ENCODE measurements at regions not wholly inside any gene's neighbourhood (a gene's known extent, or its start where the extent isn't known, plus 50 kb on each side); places are given as distances from the start of the nearest gene placed in this dataset.
"Not testable (repeated sequence)": the region's sequence is repeated elsewhere in the genome, so short reads cannot be mapped to it uniquely, and the experiment has no call there.

DNA sequence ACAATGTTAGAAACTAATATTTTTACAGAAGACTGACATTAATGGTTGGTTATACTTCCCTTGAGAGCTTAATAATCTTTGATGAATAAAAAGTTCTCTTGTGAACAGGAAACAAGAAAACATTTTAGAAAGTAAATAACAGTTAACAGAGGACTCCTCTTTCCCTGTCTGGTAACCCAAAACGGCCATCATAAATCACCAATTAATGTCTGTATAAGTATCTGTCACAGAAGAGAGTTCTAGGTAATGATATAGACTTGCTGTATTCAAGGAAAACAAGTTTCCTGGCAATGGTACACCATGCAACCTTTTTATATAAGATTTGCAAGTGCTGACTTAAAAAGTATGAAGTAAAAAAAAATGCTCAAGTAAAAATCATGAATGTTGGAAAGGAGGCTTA, 426.7 kb downstream of the SOX2 start:
- no peak for DNase-seq (ENCODE audit: low spot score)

- DNase-seq (ENCODE audit: low spot score), result no peak
Measured at GRCh38 chr3:182139627-182140357, 428.1 kb downstream of the SOX2 start.

DNA sequence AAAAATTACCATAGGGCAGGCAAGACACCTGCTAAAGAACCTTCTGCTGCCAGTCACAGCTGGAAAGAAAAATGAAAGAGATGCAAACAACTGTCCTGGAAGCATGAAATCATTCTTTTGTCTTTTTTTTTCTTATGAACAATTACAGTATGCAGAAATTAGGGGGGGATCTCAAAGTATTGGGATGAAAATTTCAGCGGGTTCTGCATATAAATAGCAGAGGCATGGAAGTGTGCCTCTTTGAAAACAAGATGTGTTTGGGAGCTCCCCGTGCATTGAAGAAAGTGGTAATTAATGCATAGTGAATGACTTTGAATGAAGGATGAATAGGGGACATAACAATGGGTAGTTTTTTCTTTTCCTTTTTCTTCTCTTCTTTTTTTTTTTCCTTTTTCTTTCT, 431.2 kb downstream of the SOX2 start:
- no peak for DNase-seq (ENCODE audit: low spot score)

DNA sequence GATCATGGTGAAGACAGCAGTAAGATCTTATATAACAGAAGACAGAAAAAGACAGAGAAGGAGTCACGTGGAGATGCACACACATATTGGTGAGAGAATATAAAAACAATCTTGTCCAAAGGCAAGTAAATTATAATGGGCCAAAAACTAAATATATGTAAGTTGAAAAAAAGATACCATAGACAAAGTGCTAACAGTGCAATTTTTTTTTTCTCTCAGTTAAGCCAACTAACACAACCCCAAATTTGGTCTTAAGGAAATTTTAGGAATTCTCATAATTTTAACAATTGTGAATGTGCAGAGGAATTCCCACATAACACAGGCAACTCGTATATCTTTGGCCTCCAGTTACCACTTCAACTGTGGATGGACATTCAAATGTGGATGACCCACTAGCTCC, 432.2 kb downstream of the SOX2 start:
- no peak for DNase-seq (ENCODE audit: low spot score)

GRCh38 chr3:182148360-182148759, 436.6 kb downstream of the SOX2 start:
- peak; percentile 69 for DNase-seq (ENCODE audit: low spot score)

DNA sequence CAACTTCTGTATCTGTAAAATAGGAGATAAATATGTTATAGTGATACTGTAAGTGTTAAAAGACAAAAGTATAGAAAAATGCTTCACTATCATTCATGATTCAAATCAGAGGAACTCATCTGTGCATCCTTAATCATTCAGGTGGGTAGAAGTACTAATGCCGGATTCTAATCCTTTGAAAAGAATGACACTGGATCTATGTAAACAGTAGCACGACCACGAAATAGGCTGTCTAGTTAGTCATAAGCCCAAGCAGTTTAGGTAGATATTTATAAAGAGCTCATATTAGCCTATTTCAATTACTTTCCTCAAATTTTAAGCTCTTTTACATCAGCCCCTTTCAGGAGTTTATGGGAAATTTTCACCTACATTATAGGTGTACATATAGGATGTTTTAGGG, 437.9 kb downstream of the SOX2 start:
- DNase-seq (ENCODE audit: low spot score), result peak; percentile 20

GRCh38 chr3:182156326-182156725, 444.6 kb downstream of the SOX2 start:
- DNase-seq (ENCODE audit: low spot score), result not testable (repeated sequence)

- no peak for DNase-seq (ENCODE audit: low spot score)
Measured at GRCh38 chr3:182165234-182165633, 453.5 kb downstream of the SOX2 start.

GRCh38 chr3:182172534-182172933, 460.8 kb downstream of the SOX2 start:
- DNase-seq (ENCODE audit: low spot score), result no peak

DNA sequence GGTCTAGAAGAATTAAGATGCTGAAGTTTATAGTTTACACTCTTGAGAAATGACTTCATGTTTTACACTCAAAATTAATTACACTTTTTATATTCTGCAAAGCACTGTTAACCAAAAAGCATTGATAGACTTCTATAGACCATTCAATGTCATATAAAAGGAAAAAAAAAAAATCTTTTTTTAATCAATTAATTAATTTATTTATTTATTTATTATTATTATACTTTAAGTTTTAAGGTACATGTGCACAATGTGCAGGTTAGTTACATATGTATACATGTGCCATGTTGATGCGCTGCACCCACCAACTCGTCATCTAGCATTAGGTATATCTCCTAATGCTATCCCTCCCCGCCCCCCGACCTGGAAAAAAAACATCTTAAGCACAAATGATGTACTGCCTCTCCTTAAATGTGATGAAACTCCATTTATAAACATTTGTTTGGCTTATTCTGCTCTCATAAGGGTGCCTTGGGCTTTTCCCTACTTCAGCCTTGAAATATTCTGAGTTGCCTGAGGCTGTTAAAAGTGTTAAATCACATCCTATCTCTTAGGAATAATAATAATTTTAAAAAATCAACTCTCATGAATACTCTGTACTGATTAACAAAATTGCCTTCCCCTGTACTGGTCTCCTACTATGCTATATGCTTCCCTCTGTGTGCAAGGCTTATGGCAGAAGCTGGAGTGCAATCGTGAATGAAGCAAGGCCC, 466.9 kb downstream of the SOX2 start:
- DNase-seq (ENCODE audit: low spot score), result no peak

DNA sequence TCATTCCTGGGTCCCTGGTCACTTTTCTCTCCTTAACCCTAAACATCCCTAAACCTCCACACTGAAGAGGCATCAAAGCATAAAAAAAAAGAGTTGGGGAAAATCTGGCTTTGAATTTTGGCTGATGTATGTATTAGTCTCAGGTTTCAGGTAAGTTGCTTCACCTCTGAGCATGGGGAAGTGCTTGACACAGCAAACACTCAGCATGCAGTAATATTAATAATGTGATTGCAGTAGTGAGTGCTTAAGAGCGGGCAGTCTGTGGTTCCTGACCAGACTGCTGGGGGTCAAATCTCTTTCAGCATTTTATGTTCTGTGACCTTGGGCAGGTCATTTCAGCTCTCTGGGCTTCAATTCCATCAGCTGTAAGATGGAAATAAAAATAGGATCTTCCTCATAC, 467.9 kb downstream of the SOX2 start:
- no peak for DNase-seq (ENCODE audit: low spot score)

DNA sequence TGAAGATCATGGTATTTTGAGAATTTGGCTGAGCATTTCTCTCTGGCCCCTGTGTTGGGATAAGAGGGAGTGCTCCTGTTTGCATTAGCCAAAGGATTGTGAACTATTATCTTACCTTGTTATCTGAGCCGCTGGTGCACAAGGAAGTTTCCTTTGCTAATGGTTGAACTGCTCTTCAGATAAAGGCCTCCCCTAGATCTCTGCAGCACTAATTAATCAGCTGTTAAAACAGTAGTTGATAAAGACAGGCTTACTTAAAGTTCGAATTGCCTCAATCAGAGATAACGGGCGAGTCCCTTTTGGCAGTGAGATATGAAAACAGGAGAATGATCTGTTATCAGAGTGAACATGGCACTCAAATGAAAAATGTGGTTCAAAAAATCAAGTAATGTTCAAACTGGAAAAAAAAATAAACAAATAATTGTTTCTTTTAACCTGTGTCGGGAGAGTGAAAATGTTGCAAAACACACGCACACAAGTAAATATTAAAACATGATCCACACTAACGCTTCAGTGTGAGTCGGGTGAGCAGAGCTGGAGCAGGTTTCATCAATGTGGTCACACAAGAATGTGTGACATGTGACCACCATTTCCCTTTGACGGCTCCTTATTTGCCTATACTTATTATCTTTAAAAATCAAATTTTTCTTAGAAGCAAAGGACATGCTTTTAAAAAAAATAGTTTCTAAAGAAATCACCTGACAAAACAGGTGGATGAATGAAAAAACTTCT, 469.1 kb downstream of the SOX2 start:
- no peak for DNase-seq (ENCODE audit: low spot score)

DNA sequence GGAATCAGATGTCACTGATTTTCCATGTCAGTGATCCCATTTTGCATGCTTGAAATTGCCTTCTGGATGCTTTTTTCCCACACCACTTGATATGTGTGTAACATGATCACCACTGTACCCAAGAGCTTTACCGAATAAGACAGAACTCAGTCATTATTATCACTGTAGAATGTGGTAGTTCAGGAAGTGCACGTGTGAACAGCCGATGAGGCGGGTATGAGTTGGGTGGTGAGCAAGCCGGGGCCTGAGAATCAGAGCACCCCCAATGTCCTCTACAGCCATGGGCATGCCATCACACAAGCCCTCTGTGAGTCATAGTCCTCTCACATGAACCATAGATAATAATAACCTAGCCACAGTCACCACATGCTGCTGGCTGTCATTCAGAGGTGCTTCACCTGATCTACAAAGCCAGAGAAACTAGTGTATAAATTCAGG, 470.8 kb downstream of the SOX2 start:
- DNase-seq (ENCODE audit: low spot score), result peak; percentile 86

DNA sequence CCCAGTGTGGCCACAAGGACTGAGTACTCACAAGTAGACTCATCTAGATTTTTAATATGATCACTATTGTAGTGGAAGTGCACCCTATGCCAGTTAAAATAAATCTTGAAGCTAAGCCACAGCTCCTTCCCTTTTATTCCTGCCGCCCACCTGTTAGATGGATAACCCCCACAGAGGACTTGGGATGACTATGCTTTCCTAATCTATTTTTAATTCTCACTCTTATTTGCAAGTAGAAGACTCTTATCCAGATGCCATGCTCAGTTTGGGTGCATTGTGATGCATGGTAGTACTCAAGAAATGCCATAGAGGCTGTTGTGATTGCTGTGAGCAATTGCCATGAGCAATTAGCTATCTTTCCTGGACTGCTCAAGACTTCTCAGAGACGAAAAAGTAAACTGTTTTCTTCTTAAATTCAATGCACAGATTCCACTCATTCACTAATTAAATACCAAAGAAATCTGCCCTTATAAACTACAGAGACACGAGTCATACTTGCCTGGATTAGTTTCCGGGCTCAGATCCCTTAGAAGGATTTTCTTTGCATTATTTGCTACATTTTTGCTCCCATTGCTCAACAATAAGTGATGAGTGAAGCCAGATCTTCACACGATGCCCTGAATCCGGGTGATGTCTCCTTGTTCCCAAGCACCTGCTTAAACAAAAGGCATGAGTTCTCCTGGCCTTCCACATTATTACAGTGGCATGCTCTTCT, 472.1 kb downstream of the SOX2 start:
- DNase-seq (ENCODE audit: low spot score), result no peak

- no peak for DNase-seq (ENCODE audit: low spot score)
Measured at GRCh38 chr3:182185313-182185712, 473.6 kb downstream of the SOX2 start.

DNA sequence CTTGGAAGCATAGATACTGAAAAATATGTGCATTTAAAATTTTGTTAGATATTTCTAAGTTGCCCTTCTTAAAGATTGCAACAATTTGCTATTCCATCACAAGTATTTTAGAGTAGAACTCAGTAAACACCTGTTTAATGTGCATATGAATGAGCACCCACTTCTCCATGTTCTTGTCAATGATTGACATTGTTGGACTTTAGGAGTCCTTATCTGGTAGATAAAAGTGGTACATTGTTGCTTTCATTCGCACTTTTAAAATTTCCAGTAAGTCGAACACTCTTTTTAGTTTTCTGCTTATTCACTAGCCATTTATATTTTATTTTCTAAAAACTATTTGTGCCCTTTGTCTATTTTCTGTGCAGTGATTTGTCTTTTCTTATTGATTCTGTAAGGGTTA, 478.3 kb downstream of the SOX2 start:
- DNase-seq (ENCODE audit: low spot score), result no peak

DNA sequence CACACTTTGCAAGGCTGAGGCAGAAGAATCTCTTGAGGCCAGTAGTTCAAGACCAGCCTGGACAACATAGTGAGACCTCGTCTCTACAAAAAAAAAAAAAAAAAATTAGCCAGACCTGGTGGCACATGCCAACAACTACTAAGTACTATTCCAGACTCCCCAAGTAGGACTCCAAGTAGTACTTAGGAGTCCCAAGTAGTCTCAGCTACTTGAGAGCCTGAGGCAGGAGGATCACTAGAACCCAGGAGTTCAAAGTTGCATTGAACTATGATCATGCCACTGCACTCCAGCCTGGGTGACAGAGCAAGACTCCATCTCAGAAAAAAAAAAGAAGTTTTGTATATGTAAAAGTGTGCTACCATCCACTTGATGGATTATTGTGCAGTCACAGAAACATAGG, 486.6 kb downstream of the SOX2 start:
- DNase-seq (ENCODE audit: low spot score), result no peak

DNA sequence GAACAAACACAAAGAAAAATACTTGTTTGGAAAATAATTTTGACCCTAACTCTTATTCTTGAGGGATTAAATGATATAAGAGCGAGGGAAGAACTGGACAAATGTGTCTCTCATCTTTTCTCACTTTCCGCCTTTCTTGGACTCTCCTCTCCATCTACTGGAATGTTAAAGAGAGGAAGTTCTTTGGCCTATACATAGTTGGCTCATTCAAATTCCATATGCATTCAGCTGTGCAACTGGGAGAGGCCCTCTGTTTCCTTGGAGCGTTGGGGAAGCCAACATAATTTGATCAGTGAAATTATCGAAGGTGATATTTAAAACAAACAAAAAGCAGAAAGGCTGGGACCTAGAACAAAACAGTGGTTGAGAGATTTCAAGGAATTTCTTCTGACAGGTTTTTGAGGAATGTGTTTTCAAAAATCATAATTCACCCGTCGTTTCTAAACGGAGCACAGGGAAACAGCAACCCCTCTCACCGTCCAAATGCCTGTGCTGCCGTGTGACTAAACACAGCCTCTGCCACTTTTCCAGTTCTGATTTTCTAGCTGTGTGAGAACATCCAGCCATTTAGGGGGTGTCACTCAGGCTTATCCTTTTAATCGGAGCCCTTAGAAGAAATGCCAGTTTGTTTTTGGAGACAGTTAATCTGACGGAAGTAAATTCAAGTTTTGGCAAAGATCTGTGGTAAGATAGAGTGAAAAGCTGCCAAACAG, 489.9 kb downstream of the SOX2 start:
- DNase-seq (ENCODE audit: low spot score), result no peak

DNA sequence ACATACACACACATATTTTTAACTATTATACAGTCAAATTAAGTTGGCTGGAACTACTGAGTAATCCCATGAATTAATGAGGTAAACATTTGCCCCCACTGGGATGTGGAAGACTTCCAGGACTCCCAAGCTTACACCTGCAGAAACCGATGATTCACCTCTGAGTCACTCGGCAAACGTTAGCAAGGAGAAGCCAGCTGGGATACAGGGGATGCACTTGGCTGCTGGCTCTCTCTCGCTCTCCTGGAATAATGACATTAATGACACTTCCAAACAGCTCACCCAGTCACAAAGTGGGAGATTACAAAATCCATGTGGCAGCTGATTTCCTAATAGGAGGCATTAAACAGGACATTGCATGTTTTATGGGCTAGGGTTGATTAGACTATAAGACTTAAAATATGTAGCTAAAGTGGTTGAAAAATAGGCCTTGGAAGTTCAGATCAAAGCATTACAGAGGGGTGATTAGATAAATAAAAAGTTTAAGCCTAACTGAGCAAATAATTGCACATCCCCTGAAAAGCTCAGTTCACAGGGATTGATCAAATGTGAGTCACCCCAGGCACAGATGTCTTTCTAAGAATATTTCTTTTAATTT, 500.9 kb downstream of the SOX2 start:
- peak; percentile 99 for DNase-seq (ENCODE audit: low spot score)

DNA sequence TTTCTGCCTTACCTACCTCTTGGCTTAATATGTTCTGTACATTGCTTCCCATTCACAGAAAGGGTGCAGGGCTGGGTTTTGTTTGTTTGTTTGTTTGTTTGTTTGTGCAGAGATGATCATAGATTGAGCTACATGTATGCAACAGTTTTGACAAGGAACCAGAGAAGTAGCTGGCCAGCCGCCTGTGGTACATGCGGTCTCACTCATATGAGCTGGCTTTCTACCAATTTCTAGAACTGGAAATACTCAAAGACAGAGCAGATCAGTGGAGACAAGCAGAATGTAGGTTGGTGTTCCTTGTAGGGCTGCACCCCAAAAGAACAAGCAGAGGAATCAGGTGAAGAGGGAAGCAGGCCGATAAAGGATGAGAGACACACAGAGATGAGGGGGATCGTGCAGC, 502.7 kb downstream of the SOX2 start:
- DNase-seq (ENCODE audit: low spot score), result no peak

GRCh38 chr3:182215881-182216280, 504.2 kb downstream of the SOX2 start:
- DNase-seq (ENCODE audit: low spot score), result no peak
